Endothelial cell of umbilical vein (primary cell): ENCODE measurements at regions not wholly inside any gene's neighbourhood (a gene's known extent, or its start where the extent isn't known, plus 50 kb on each side); places are given as distances from the start of the nearest gene placed in this dataset.

Experiments
- BruUV-seq: library from RNA; stranded (reverse); fragments of 400-500 nt; replicated peaks from 2 replicates; lab custom pipeline; 2021; lab: Mats Ljungman, UMichigan
- CTCF ChIA-PET: fragments of 300-600, 350-600 bp; sonication (Branson Sonifier 250); formaldehyde crosslinking; loops from one replicate; lab custom pipeline; 2021; ENCODE audit warnings: antibody characterized with exemption, inconsistent platforms; lab: Charles Lee
- POLR2A ChIA-PET: fragments of 300-600, 350-600 bp; sonication (Branson Sonifier 250); formaldehyde crosslinking; loops from one replicate; lab custom pipeline; 2021; ENCODE audit warnings: antibody characterized with exemption, inconsistent platforms; lab: Charles Lee
- DNase-seq: peaks from one replicate; pipeline ENCODE4 v3.0.0-alpha.2; 2011; ENCODE audit warnings: low read depth, low spot score
- FAIRE-seq: peaks from 2 replicates; lab custom pipeline; 2011; peaks lifted over from hg19 to GRCh38; lab: Jason Lieb, UNC
- H2AFZ ChIP-seq: 2 replicates; pipeline ENCODE4 v1.6.0; 2012; ENCODE audit warnings: low read depth, low read length, control low read depth, inconsistent platforms
- H3K27ac ChIP-seq: 2 replicates; pipeline ENCODE4 v1.5.1; 2011; ENCODE audit warnings: low read depth, mild to moderate bottlenecking, control low read depth, low read length, moderate library complexity; ENCODE audit not compliant: insufficient read depth
- H3K27me3 ChIP-seq, 2 experiments: 2 replicates each; pipeline versions ENCODE4 v1.6.0 to v1.6.1; 2011; ENCODE audit warnings: low read length in 2 of 2, mixed read lengths in 1 of 2; ENCODE audit not compliant: control insufficient read depth in 2 of 2, insufficient read depth in 2 of 2
- H3K36me3 ChIP-seq, 2 experiments: 2 replicates in 1 of 2; 3 replicates in 1 of 2; pipeline ENCODE4 v1.5.1; 2011; ENCODE audit warnings: low read length in 2 of 2, mild to moderate bottlenecking in 1 of 2, moderate library complexity in 1 of 2; ENCODE audit not compliant: control insufficient read depth in 2 of 2, insufficient read depth in 2 of 2; ENCODE audit errors: extremely low read depth in 1 of 2
- H3K4me1 ChIP-seq: 3 replicates; pipeline ENCODE4 v1.5.1; 2011; ENCODE audit warnings: mild to moderate bottlenecking, low read length; ENCODE audit not compliant: control insufficient read depth, insufficient read depth; ENCODE audit errors: extremely low read depth
- H3K4me2 ChIP-seq: 2 replicates; pipeline ENCODE4 v1.6.1; 2011; ENCODE audit warnings: low read length, control low read depth, mixed read lengths; ENCODE audit not compliant: insufficient read depth
- H3K4me3 ChIP-seq, 3 experiments: fragments of 200-600 bp in 1 of 3; sonication (generic), shearing (Covaris generic) in 1 of 3; replicated peaks in 1 of 3; 2 replicates each; pipeline ENCODE4 v1.5.1; 2011 to 2016; ENCODE audit warnings: control low read depth in 3 of 3, low read length in 3 of 3, mild to moderate bottlenecking in 2 of 3, inconsistent platforms in 1 of 3, low read depth in 1 of 3, moderate library complexity in 1 of 3; ENCODE audit not compliant: insufficient read depth in 1 of 3
- H3K79me2 ChIP-seq: 2 replicates; pipeline ENCODE4 v1.6.0; 2012; ENCODE audit warnings: low read length, inconsistent platforms; ENCODE audit not compliant: control insufficient read depth, insufficient read depth
- H3K9ac ChIP-seq: replicated peaks from 2 replicates; pipeline ENCODE3; 2011; ENCODE audit warnings: low read length, control low read depth; ENCODE audit not compliant: insufficient read depth; ENCODE audit errors: extremely low read depth
- H3K9me1 ChIP-seq: replicated peaks from 3 replicates; pipeline ENCODE4 v1.6.0; 2011; ENCODE audit warnings: mild to moderate bottlenecking, low read length; ENCODE audit not compliant: control insufficient read depth, insufficient read depth; ENCODE audit errors: extremely low read depth
- H3K9me3 ChIP-seq: replicated peaks from 2 replicates; pipeline ENCODE4 v1.5.1; 2012; ENCODE audit warnings: low read length, inconsistent platforms; ENCODE audit not compliant: control insufficient read depth, insufficient read depth
- H4K20me1 ChIP-seq: replicated peaks from 2 replicates; pipeline ENCODE3; 2011; ENCODE audit warnings: mild to moderate bottlenecking, low read length; ENCODE audit not compliant: control insufficient read depth, insufficient read depth; ENCODE audit errors: extremely low read depth
- CTCF ChIP-seq, 2 donors: IDR thresholded peaks; 1 replicate in 1 of 2; 2 replicates in 1 of 2; pipeline ENCODE4 v1.5.1; 2011; ENCODE audit warnings: low read length in 2 of 2, mild to moderate bottlenecking in 2 of 2, moderate library complexity in 2 of 2, control low read depth in 1 of 2, inconsistent platforms in 1 of 2, low read depth in 1 of 2; ENCODE audit not compliant: insufficient read depth in 1 of 2; ENCODE audit errors: extremely low read depth in 1 of 2
- EZH2 ChIP-seq: IDR thresholded peaks from 2 replicates; pipeline ENCODE4 v1.6.1; 2012; ENCODE audit warnings: borderline replicate concordance, low read depth, mild to moderate bottlenecking, moderate library complexity, low read length, inconsistent platforms; ENCODE audit not compliant: severe bottlenecking
- FOS ChIP-seq: IDR thresholded peaks from 2 replicates; pipeline ENCODE4 v1.6.1; 2011; ENCODE audit warnings: mild to moderate bottlenecking, low read length, moderate library complexity, borderline replicate concordance; ENCODE audit not compliant: insufficient read depth
- GATA2 ChIP-seq: IDR thresholded peaks from 2 replicates; pipeline ENCODE4 v1.7.0; 2011; ENCODE audit warnings: low read depth, mild to moderate bottlenecking, moderate library complexity, mixed read lengths, low read length; ENCODE audit not compliant: insufficient read length, insufficient read depth
- JUN ChIP-seq: IDR thresholded peaks from 2 replicates; pipeline ENCODE4 v1.6.1; 2011; ENCODE audit warnings: borderline replicate concordance, low read depth; ENCODE audit not compliant: insufficient read length, insufficient read depth
- MAX ChIP-seq: IDR thresholded peaks from 2 replicates; pipeline ENCODE4 v1.6.1; 2011; ENCODE audit not compliant: insufficient read depth, insufficient read length
- MYC ChIP-seq: IDR thresholded peaks from one replicate; pipeline ENCODE4 v1.6.1; 2011; ENCODE audit warnings: mild to moderate bottlenecking, low read depth, low read length
- POLR2A ChIP-seq: IDR thresholded peaks from 2 replicates; pipeline ENCODE4 v1.6.1; 2012; ENCODE audit warnings: low read depth, mild to moderate bottlenecking, control low read depth, low read length
- POLR2AphosphoS5 ChIP-seq: IDR thresholded peaks from 2 replicates; pipeline ENCODE4 v1.6.1; 2012; ENCODE audit warnings: low read depth, mild to moderate bottlenecking, control low read depth, low read length, moderate library complexity; ENCODE audit not compliant: insufficient read depth
- dilution Hi-C: fragments of 300-500 bp; cut with MboI; formaldehyde crosslinking; loops from one replicate; pipeline ENCODE4 v1.15.0; 2019; ENCODE audit warnings: low sequenced_read_pairs; ENCODE audit not compliant: extremely low pct_ligation_motif_present
- intact Hi-C: fragments of 100-400 bp; cut with micrococcal nuclease; formaldehyde crosslinking; loops from one replicate; pipeline ENCODE4 v1.10.0; 2022

- no peaks in the 10 kb centered on the region for H3K27me3 ChIP-seq
- no peak overlapping the region for H3K4me2 ChIP-seq
- no peaks in the 10 kb centered on the region for H3K79me2 ChIP-seq
- H3K4me3 ChIP-seq: no peak overlapping the region
- no peaks in the 10 kb centered on the region for H3K9me1 ChIP-seq
- H3K27ac ChIP-seq: no peak overlapping the region
- H3K9me3 ChIP-seq: no peaks in the 10 kb centered on the region
- intact Hi-C loops: no loop called here
- ChIA-PET CTCF (no interaction called here), POLR2A (no interaction called here)
- dilution Hi-C loops: no loop called here
- no peaks in the 10 kb centered on the region for H4K20me1 ChIP-seq
- no peak overlapping the region for H3K9ac ChIP-seq
- H2AFZ ChIP-seq: no peak overlapping the region
- TF ChIP-seq MYC (no peak), GATA2 (no peak), CTCF (IDR thresholded peaks at IDR 0.05; ENCODE audit: extremely low read depth in 1 of 2, insufficient read depth in 1 of 2, low read depth in 1 of 2, low read length in 2 of 2) (no peak), POLR2A (no peak), MAX (no peak), JUN (no peak), FOS (no peak), POLR2AphosphoS5 (no peak), EZH2 (no peak)
- BruUV-seq: no TSS peak
- FAIRE-seq (no peak), DNase-seq (no peak)
- no peaks in the 10 kb centered on the region for H3K4me1 ChIP-seq
- no peaks in the 10 kb centered on the region for H3K36me3 ChIP-seq
Observed at GRCh38 chr12:74598819-74599218, 61.2 kb downstream of the ATXN7L3B start.
